Inflammatory macrophage (primary cell): ENCODE measurements at regions not wholly inside any gene's neighbourhood (a gene's known extent, or its start where the extent isn't known, plus 50 kb on each side); places are given as distances from the start of the nearest gene placed in this dataset.
A peak's percentile ranks its signal among the peaks of the same experiment; 100 is the strongest.
"Not testable (repeated sequence)": the region's sequence is repeated elsewhere in the genome, so short reads cannot be mapped to it uniquely, and the experiment has no call there.

Experiments used
- DNase-seq, 2 donors: peaks; one replicate each; pipeline ENCODE4 v3.0.0-alpha.2; 2020 to 2022

DNA sequence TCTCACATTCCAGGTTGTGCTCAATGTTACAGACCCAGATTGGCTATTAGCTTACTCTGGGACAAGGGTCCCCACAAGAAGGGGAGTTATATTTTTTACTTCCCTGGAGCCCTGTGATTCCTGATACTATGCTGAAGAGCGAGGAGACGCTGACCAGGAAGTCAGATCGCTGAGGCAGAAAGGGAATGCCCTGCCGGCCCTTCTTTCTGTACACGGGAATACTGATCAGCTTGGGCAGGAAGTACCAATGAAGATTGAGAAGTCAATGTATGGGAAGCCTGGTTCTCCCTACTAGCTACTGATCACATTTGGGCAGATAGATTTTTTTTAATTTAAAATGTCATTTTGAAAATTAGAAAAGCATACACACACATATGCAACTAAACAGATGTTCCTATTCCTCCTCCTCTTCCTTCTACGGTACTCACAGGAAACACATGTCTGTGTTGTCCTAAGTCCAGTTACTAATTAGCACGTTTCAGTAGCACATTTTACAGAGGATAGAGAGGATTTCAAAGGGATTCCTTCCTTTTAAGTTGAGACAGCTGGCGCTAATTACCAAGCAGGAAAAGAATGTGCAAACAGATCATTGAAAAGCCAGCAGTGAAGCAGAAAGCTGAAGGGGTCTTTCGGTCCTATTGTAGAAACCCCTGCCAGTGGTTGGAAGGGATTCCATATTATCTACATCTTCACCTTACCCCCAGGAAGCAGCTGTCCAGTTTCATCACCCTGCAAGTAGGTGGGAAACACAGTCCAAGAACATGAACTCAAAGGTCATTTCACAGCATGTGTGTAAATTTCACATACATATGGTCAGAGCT lies 292.4 kb downstream of the DUSP6 start:
- no peak for DNase-seq

DNA sequence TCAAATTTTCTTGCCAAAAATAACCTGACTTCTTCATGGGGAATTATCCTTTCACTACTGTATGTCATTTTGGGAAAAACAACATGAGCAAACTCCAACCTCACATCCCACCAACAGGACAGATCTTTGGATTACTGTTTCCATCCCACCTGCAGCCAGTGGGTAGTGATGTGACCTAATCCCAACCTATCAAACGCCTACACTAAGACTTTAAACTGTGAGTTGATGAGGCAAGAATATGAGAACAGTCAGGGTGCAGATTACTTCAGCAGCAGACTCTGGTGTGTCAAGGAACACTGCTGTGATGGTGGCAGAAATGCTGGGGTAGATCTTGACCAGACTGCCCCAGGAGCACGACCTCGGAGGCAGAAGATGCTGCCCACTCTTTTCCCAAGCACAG lies 293.2 kb downstream of the DUSP6 start:
- peak in 1 of 2 donors; percentile 9 for DNase-seq

DNA sequence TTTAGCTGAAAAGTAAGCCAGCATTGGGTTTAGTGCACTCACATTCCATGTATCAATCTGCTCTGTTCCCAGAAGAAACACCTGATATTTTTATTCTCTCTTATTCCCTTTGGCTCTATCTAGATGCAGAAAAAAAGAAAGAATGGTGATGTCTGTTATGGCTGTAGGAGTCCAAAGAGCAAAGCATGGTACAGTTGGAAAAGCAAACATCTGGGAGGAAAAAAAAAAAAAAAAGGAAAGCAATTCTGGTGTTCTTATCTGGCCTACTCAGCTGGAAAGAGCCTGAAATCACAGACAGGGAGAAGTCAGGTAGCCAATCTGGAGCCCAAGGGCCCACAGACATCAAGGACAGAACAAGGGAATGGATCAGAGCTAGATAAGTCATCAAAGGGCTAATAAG lies 293.9 kb downstream of the DUSP6 start:
- DNase-seq, result no peak

DNA sequence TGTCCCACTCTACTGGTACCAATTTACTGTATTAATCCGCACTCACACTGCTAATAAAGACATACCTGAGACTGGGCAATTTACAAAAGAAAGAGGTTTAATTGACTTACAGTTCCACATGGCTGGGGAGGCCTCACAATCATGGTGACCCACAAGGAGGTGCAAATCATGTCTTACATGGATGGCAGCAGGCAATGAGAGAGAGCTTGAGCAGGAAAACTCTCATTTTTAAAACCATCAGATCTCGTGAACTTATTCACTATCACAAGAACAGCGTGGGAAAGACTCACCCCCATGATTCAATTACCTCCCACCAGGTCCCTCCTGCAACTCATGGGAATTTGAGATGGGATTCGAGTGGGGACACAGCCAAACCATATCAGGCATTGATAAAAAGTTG lies 298.5 kb downstream of the DUSP6 start:
- DNase-seq, result not testable (repeated sequence)

DNA sequence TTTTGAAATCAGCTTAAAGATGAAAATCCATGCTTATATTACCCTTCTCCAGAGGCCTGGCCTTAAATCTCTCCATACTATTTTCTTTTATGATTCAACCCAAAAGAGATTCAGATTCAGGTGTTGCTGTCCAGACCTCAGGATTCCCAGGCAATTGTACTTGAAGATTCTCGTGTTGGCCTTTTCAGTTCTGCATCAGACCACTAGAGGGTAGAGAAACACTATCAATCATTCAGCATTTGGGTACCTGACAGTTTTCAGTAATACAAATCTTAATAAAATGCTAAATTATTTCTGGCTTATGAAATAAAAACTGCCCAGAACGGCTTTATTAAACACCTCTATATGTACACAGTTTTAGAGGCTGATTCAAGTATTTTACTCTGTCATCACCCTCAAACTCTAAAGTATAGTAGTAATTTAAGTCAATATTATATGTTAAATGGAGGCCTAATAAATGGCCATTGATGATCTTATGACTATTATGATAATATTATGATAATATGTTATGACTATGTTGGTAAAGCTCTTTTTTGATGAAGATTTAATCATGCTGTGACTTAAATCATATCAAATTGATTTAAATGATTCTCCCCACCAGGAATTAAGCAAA lies 301.1 kb downstream of the DUSP6 start:
- peak; percentile 64 to 69 for DNase-seq

DNA sequence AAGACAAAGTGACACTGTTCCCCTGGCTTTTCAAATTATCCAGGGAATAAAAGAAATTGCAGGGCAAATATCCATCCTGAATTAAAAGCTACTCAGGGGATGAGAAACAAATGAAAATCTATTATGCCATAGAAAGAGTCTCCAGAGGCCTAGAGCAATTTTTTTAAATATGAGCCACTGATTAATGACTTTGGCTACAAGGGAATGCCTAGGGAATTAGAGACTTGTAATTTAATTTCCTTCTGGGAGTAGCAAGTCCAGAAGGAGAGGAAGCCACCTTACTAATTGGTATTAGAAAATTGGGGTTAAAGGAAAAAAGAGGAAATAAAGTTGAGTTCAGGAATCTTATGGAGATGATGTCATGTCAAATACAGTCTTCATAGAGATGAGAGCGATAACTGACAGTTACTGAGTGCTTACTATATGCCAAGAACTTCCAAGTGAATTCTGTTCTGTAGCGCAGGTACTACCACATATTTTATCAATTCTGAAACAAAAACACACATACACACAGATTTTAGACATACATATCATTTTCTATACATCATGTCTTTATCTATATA lies 304.4 kb downstream of the DUSP6 start:
- no peak for DNase-seq

DNA sequence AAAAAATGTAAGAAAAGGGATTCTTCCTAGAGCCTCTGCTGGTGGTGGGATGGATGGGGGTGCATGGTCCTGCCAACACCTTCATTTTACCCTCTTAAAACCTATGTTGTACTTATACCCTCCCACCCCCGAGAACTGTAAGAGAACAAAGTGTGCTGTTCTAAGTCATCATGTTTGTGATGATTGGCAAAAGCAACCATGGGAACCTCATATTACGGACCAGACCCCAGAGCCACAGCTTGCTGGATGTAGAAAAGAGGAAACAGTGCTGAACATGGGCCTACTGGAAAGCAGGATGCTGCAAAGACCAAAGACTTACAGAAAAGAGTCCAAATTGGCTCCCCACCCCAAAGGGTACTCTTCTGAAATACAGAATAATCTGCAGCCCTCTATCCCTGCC lies 311.2 kb downstream of the DUSP6 start:
- DNase-seq, result no peak

DNA sequence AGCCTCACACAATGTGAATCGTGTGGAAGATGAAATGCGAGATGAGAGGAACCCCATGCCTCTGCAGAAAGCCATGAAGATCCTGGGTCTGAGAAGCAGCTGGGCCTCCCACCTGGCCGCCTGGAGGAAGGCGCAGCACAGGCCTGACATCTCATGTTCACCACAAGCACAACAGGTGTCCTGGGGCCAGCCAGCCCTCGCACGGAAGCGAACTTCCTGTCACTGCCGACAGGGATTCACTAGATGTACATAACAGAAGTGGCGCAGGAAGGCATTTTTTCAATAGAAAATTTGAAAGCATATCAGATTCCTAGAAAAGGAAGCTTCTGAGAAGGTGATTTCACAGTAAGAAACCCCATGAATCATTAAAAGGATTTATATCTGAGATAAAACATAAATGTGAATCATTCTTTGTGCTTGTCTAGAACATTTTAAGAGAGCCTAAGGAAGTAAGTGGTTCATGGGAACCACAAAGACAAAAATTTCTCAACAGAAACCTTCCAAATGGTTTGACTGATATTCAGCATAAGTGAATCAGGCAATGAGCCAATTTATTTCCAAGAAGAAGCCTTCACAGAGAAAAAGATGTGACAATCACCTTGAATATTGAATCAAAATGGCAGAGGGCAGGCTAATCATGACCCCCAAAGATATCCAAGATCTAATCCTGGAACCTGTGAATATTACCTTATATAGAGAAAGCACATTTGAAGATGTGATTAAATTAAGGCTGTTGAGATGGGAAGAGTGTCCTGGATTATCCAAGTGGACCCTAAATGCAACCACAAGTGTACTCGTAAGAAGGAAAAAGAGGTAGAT lies 311.9 kb downstream of the DUSP6 start:
- peak; percentile 25 to 39 for DNase-seq

DNA sequence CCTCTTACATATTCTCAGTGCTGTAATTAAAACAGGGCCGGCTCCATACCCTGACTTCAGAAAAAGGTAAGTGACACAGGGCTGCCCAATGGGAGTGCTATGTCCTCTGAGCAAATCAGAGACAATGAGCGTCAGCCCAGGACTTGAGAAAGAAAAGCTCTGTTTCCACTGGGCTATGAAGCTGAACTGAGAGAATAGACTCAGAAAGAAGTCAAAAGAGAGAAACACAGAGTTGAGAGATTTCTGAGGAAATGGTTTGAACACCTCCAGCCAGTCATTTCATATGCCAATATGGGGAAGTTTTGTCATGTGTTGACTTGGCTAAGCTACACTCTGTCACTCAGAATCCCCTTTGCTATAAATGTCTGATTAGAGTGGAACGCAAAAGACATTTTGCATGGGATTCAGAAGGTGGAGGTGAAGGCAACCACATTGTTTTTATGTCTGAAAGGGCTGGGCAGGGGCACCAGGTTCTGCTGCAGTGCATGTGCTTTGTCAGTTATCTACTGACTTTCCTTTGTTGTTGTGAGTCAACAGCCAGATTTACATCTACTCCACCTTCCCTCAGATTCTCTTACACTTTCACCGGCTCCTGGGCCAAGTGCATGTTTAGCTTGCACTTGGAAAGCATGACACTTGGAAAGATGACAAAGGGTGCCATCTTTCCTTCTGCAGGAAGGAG lies 313.3 kb downstream of the DUSP6 start:
- DNase-seq, result peak; percentile 42 to 54

DNA sequence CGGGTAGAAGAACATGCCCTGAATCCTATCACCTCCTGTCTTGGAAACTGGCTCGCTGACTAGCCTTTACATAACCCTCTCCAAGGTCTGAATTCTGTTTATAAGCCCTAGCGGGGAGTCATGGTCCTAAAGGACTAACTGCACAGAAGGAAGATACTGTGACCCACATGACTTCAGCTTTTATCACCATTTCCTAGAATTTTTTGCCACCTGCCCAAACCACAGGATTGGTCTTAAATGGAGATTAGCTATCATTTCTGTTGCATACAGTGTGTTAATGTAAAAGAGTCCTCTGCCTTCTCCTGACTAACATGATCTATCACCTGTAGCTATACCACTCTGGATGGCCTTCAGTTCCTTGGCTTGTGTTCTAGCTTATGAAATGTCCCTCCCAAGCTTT lies 319.2 kb downstream of the DUSP6 start:
- DNase-seq, result no peak

DNA sequence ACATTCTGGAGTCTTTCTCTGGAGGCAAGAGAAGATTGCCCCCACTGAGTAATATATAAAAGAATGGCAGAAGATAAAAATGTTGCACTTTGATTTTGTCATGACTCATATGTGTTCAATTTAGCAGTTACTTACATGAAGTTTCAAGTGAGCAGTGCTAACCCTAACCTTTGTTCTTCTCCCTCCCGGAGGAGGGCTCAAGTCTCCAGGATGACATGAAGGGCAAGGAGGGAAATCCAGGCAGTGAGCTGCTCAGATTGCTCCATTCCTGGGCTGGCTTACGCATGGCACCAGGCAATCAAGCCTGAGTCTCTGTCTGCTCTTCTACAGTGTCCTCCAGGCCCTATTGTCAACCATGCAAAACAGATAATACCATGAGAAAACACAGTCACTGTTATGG lies 322.3 kb downstream of the DUSP6 start:
- DNase-seq, result no peak

DNA sequence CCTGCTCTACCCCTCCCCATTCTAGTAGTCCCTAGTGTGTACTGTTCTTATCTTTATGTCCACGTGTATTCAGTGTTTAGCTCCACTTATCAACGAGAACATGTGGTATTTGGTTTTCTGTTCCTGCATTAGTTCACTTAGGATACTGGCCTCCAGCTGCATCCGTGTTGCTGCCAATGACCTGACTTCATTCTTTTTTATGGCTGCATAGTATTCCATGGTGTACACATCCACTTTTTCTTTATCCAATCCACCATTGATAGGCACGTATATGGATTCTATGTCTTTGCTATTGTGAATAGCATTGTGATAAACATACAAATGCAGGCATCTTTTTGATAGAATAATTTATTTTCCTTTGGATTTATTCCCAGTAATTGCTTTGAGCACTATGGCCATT lies 327.7 kb downstream of the DUSP6 start:
- DNase-seq, result no peak

DNA sequence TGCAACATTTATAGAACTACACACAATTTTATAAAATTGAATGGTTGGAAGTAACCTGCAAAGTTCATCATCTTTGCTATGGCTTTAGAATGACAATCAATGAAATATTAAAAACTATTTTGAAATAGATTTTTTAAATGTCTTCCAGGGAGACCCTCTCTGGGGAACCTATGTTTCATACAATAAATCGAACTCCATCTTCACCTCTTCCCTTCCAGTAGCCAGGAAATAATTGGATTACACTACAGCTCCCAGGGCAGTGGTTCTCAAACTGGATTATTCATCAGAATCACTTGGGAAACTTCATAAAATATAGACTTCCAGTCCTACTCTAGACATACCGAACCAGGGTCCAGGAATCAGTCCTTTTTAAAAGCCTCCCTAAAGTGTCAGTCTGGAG lies 328.4 kb downstream of the DUSP6 start:
- DNase-seq, result no peak

DNA sequence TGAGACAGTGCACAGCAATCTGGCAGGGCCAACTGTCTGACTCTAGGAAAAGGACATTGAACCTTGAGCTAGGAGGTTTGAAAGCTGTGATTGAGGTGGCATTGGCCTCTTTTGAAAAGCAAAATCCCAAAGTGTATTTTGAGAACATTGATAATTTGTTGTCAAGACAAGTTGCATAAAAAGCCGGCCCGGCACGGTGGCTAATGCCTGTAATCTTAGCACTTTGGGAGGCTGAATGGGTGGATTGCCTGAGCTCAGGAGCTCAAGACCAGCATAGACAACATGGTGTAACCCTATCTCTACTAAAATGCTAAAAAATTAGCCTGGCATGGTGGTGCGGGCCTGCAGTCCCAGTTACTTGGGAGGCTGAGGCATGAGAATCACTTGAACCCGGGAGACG lies 331.6 kb downstream of the DUSP6 start:
- DNase-seq, result no peak

DNA sequence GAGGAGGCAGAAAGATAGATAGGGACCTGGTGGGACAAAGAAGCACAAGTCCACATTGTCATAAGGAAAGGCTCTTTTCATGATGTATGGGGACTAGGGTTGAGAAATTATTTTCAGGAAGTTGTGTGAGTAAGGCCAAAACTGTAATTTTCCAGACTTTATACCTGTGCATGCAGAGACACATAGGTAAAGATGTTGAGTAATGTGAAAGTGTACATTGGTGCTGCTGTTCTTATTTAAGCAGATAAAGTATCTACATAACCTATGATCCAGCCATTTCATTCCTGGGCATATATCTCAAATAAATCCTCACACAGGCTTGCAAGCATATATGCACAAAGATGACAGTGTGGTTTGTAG lies 332.2 kb downstream of the DUSP6 start:
- no peak for DNase-seq

DNA sequence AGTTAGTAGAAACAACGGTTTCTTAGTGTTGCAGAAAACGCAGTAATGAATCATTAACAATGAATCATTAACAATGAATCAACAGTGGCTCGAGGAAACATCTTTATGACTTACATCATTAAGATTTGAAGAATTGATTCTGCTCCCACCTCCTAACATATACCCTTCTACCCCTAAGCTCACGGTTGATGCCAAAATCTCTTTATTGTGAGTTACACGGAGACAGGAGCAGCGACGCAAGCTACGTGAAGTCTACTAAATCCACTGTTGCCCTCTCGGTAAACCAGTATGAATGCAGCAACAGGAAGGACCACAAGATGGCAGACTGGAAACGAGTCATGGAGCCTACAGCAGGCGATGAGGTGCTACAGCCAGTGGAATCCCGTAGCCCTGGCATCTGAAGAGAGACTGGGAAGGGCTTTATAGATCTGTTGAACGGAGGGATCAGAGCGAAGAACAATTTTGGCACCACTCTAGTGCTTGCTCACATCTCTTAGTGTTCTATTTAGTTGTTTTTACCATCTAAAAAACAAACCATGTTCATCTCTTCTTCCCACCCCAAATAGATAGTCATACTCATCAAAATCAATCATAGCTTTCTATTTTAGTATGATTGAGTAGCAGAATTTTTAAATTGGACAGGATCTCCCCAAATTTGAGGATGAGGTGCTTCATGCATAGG lies 332.7 kb downstream of the DUSP6 start:
- peak; percentile 81 to 82 for DNase-seq

DNA sequence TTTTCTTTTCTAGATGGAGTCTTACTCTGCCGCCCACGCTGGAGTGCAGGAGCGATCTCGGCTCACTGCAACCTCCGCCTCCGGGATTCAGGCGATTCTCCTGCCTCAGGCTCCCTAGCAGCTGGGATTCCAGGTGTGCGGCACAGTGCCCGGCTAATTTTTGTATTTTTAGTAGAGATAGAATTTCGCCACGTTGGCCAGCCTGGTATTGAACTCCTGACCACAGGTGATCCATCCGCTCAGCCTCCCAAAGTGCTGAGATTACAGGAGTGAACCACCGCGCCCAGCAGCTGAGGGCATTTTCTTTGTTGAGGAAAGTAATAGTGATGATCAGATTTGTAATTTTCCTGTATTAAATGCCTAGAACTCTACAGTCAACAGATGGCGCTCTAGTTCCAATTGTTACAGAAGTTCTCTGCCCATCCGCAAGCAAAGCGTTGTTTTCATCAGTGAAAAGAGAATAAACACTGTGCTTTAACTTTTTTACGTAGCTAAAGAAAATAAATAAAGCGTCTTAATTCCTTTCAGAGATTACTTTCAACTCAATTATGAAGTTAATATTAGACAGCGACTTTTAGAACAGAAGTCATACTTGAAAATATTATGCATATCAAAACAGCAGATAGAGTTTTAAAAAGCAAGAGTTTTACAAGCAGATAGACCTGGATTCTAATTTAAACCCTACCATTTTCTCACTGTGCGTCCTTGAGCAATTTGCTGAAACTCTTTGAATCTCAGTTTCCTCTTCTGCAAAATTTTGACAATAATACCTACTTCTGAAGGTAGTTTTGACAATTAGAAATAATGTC lies 335.1 kb downstream of the DUSP6 start:
- peak; percentile 66 to 68 for DNase-seq

DNA sequence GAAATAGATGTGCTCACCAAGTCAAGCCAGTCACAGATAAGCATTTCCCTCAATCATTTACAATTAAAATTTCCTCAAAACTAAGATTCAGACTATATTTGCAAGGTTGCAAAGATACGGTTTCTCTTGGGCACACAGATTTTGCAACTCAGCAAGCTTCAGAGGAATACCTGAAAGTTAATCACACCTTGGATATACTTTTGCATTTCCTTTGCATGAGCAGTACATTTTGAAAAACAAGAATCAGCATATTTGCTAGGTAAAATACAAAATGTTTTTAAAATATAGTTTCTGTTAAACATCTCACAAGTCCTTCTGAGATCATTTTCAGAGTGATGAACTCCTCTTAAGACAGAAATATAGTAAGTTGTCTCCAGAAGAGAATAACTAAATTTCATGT lies 336.9 kb downstream of the DUSP6 start:
- no peak for DNase-seq

DNA sequence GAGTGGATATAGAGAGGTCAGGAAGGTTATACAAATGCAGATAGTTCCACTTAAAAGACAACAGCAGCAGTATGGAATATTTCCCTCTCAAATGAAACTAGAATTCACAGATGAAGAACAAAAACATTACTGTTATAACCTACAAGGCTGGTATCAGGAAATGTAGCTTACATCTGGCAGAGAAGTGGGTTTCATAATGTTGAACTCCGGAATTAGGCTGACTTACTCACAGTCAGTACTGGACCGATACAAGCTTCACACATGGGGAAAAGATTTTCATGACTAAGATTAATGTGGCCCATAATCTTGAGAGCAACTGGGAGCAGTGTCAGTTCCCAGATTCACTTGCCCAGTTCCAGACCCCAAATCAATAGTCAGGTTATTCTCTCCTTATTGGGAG lies 353.9 kb downstream of the DUSP6 start:
- DNase-seq, result no peak

DNA sequence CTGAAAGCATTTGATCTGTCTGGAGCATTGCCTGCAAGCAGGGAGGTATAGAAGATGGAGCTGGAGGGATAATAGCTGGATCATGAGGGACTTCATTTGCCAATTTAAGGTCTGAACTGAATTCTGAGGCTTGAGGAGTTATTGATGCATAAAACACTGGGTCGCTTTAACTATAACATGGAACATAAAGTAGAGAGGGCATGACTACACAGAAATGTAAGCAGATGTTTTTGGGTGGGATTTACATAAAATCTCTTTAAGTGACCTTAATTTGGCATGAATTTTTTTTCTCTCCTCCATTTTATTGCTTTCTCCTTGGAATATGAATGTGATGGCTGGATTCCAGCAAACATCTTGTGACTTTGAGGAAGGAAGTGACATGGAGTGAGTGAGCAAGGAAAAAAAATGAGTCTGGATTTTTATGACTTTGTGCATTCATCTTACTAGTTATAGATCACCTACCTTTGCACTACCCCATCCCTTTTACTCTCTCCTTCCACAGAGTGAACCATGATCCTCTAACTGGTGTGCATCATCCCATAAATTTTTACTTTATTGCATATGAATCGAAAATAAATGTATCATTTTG lies 356.0 kb downstream of the DUSP6 start:
- no peak for DNase-seq

DNA sequence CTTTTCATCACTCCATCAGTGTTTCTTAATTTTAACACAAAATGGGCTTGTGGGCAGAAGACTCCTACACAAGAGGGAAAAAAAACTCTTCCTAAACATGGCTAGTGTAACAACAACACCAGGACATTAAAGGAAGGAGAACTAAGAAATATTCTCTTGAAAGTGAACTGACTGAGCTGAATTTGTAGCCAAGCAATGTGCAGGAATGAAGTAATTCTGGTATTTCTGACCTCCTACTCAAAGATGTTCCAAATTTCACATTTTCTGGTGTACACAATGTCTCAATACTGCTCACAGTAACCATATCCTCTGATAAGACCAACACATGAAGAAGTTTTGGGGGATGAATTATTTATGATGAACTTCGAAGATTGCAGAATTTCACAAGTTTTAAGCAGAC lies 357.3 kb downstream of the DUSP6 start:
- peak; percentile 43 to 63 for DNase-seq
